ENCODE measurements at regions not wholly inside any gene's neighbourhood (a gene's known extent, or its start where the extent isn't known, plus 50 kb on each side); places are given as distances from the start of the nearest gene placed in this dataset.

DNA sequence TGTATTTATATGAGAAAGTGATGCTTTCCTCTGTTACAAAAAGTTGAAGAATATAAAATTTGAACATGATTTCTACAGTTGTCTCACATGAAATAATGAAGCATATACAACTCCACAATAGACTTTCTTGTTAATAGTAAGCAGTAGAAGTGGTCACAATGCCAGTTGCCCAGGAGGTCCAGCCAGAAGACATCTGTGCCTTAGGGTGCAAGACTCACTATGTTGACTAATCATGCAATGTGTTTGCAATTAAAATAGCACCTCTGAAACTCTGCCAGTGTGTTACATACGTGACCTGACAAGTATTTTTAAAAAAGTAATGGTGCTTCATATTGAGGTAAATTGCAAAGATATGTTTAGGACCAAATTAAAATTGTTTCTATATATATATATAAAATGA is 547.2 kb downstream of the ETV1 start:
- TF ChIP-seq TAF1 (IDR thresholded peaks at IDR 0.05; ENCODE audit: borderline replicate concordance, low read depth, low read length) = no peak
- no peak for TF ChIP-seq POLR2AphosphoS5 (IDR thresholded peaks at IDR 0.05; ENCODE audit: low read depth, low read length)

Data from GM12892 (cell line).